GM12891 (cell line): ENCODE measurements at regions not wholly inside any gene's neighbourhood (a gene's known extent, or its start where the extent isn't known, plus 50 kb on each side); places are given as distances from the start of the nearest gene placed in this dataset.

ENCODE experiments used
- DNase-seq: peaks from one replicate; pipeline ENCODE4 v3.0.0; 2011; ENCODE audit warnings: low spot score; ENCODE audit not compliant: insufficient read length
- FAIRE-seq: peaks from 2 replicates; lab custom pipeline; 2011; peaks lifted over from hg19 to GRCh38; lab: Jason Lieb, UNC
- PAX5 ChIP-seq: IDR thresholded peaks from 2 replicates; pipeline ENCODE4 v1.6.1; 2011; ENCODE audit warnings: low read length, moderate library complexity, mild to moderate bottlenecking; ENCODE audit not compliant: insufficient read depth, severe bottlenecking
- POLR2A ChIP-seq: IDR thresholded peaks from 2 replicates; pipeline ENCODE4 v1.6.1; 2011; ENCODE audit warnings: low read depth, low read length, control low read depth
- POLR2AphosphoS5 ChIP-seq: IDR thresholded peaks from 2 replicates; pipeline ENCODE4 v1.6.1; 2011; ENCODE audit warnings: low read depth, low read length, control low read depth
- POU2F2 ChIP-seq: IDR thresholded peaks from 2 replicates; pipeline ENCODE4 v1.6.1; 2011; ENCODE audit warnings: low read depth, mild to moderate bottlenecking, control low read depth, low read length, moderate library complexity
- SPI1 ChIP-seq: IDR thresholded peaks from 2 replicates; pipeline ENCODE4 v1.6.1; 2011; ENCODE audit warnings: low read depth, low read length, control low read depth
- TAF1 ChIP-seq: IDR thresholded peaks from 2 replicates; pipeline ENCODE4 v1.6.1; 2011; ENCODE audit warnings: low read depth, low read length, control low read depth

- no peak for TF ChIP-seq POLR2A
- FAIRE-seq (no peak), DNase-seq (no peak)
Measured at GRCh38 chr13:111557921-111558699, 237.7 kb downstream of the TEX29 start.

DNA sequence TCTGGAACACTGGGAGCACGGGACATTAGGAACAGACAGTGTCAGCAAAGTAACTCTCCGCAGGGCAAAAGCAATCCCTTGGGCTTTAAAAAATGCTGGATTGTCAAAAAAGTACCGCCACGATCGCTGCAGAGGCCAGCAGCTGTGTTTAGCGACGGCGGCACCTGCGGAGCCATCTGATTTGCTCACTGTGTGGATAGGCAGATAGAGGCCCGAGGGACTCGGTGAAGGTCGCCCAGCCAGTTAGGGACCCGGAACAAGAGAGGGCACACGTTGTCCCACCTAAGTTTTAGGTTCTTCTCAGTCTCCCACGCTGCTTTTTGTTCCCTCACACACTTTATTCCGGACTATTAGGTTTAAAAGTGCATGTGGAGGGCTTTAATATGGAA is 238.3 kb downstream of the TEX29 start:
- DNase-seq (no peak), FAIRE-seq (no peak)
- TF ChIP-seq TAF1 = no peak

DNA sequence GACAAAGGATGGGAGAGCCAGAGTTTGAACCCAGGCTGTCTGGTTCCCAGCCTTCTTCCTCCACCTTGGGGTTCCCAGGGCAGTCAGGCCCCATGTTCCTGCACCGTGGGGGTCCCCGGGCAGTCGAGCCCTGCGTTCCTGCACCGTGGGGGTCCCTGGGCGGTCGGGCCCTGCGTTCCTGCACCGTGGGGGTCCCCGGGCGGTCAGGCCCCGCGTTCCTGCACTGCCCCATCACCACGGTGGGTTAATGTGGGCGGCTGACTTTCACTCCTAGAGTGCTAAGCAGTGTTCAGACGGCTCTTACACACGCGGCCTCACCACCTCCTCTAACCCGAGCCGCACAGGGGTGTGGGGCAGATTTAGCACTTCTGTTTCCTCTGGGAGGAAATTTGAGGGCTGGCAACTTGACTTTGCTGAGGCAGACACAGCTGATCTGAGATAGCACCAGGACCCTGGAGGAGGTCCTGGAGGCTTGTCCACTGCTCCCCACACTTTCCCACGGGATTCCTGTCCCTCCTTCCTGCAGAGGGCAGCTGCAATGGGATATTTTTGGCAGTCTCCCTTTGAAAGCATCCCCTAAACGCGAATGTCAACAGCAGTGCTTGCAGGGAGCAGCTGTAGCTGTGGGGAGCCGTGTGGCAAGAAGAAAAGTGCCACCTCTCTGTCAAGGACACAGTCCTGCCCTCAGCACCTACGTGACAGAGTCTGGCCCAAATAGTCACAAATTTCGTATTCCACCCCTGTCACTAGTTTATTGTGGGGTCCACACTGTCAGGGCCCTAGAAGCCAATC is 239.4 kb downstream of the TEX29 start:
- DNase-seq = no peak
- TF ChIP-seq POLR2AphosphoS5 (no peak), PAX5 (no peak), SPI1 (no peak), TAF1 (no peak), POLR2A (no peak), POU2F2 (no peak)
- FAIRE-seq = no peak

GRCh38 chr13:111561091-111561781 is 240.8 kb downstream of the TEX29 start:
- DNase-seq (no peak), FAIRE-seq (no peak)
- TF ChIP-seq SPI1 (no peak), POLR2A (no peak), POLR2AphosphoS5 (no peak), PAX5 (no peak), POU2F2 (no peak), TAF1 (no peak)

- DNase-seq (no peak), FAIRE-seq (no peak)
- TF ChIP-seq POLR2A (no peak), POU2F2 (no peak), SPI1 (no peak), TAF1 (no peak), POLR2AphosphoS5 (no peak), PAX5 (no peak)
Measured at GRCh38 chr13:111562716-111563115, 242.3 kb downstream of the TEX29 start.

- FAIRE-seq = no peak
- TF ChIP-seq POLR2AphosphoS5 = no peak
- TF ChIP-seq TAF1 = no peak
- TF ChIP-seq PAX5 = no peak
- no peak for TF ChIP-seq POLR2A
- TF ChIP-seq SPI1 = no peak
- TF ChIP-seq POU2F2 = no peak
- no peak for DNase-seq
Measured at GRCh38 chr13:111564606-111565005, 244.2 kb downstream of the TEX29 start.

DNA sequence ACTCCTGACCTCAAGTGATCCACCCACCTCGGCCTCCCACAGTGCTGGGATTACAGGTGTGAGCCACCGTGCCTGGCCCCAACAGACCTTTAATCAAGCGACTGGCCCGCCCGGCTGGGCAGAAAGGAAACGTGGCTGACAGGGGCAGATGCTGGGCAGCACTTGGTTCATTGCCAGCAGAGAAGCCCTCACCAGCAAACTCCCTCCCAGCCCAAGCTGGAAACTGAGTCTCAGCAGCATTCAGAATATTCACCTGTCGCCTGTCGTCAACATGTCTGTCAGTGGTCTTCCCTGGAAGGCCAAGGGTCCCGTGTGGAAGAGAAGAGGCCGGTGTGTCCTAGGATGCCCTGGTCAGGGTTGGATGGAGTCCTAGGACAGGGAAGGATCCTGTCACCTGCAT is 245.0 kb downstream of the TEX29 start:
- TF ChIP-seq TAF1 = no peak
- TF ChIP-seq PAX5 = no peak
- TF ChIP-seq POLR2AphosphoS5 = no peak
- TF ChIP-seq POLR2A = no peak
- TF ChIP-seq POU2F2 = no peak
- TF ChIP-seq SPI1 = no peak
- FAIRE-seq = no peak

GRCh38 chr13:111566567-111566966 is 246.1 kb downstream of the TEX29 start:
- DNase-seq (no peak), FAIRE-seq (no peak)
- no peak for TF ChIP-seq POU2F2
- TF ChIP-seq PAX5 = no peak
- no peak for TF ChIP-seq POLR2A
- TF ChIP-seq POLR2AphosphoS5 = no peak
- TF ChIP-seq TAF1 = no peak
- TF ChIP-seq SPI1 = no peak

More for the DNA sequence above, 245.0 kb downstream of the TEX29 start:
- no peak for DNase-seq

GRCh38 chr13:111567637-111568036 is 247.2 kb downstream of the TEX29 start:
- FAIRE-seq (no peak), DNase-seq (no peak)
- TF ChIP-seq PAX5 = no peak
- no peak for TF ChIP-seq POU2F2
- TF ChIP-seq POLR2AphosphoS5 = no peak
- no peak for TF ChIP-seq POLR2A
- TF ChIP-seq TAF1 = no peak
- no peak for TF ChIP-seq SPI1

DNA sequence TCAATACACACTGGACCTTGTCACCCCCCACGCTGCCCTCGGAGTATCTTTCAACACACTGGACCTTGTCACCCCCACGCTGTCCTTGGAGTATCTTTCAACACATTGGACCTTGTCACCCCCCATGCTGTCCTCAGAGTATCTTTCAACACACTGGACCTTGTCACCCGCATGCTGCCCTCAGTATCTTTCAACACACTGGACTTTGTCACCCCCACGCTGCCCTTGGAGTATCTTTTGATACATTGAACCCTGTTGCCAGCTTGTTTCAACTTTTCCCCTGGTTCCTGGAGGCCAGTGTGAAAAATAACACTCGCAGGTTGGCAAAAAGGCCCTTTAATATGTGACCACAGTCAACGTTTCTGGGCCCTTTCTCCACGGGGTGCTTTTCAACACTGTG is 247.8 kb downstream of the TEX29 start:
- DNase-seq = no peak
- FAIRE-seq = no peak
- TF ChIP-seq PAX5 (no peak), POU2F2 (no peak), TAF1 (no peak), SPI1 (no peak), POLR2AphosphoS5 (no peak), POLR2A (no peak)

DNA sequence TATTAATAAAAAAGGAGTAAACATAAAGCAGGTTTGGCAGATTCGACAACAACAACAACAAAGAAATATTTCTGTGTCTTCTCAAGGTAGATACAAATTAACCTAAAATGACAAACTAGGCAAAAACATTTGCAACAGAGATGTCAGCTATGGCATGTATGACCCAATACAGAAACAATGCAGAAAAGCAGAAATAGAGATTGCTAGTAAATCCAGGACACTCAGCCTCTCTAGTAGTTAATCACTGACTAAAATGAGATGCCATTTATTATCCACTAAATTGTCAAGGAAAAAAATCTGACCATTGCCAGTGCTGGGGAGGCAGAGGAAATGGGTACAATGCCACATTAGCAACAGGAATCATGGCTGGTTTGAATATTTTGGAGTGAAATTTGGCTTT is 250.5 kb downstream of the TEX29 start:
- FAIRE-seq = no peak
- no peak for TF ChIP-seq PAX5
- no peak for TF ChIP-seq TAF1
- no peak for TF ChIP-seq POLR2AphosphoS5
- TF ChIP-seq SPI1 = no peak
- TF ChIP-seq POLR2A = no peak
- no peak for TF ChIP-seq POU2F2
- no peak for DNase-seq
